ENCODE measurements at regions not wholly inside any gene's neighbourhood (a gene's known extent, or its start where the extent isn't known, plus 50 kb on each side); places are given as distances from the start of the nearest gene placed in this dataset.

DNA sequence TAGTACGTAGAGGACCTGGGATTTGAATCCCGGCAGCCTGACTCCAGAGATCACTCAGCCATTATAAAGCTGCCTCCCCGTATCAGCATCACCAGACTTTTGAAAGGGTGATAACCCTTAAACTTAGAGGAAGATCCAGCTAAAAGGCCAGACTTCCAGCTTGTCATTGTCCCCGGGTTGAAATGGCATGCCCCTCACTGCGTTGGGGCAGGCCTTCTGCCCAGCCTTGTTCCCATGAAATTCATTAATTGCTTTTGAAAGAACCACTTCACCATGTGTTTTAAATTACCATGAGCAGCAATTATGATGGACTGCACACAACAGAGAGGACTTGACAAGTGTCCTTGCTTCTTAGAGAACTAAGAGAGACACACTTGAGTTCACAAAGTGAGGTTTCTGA, 269.6 kb upstream of the CRY1 start:
- H3K9ac ChIP-seq (ENCODE audit: insufficient read depth, low read length) = no peak overlapping the region
- H3K27ac ChIP-seq (ENCODE audit: insufficient read depth, low read length) = no peak overlapping the region
- H3K4me3 ChIP-seq (replicated peaks in 1 of 4; ENCODE audit: control extremely low read depth in 1 of 4, insufficient read depth in 1 of 4, low read depth in 3 of 4, low read length in 4 of 4) = no peak overlapping the region
- no peaks in the 10 kb centered on the region for H3K9me3 ChIP-seq (ENCODE audit: control insufficient read depth, insufficient read depth, low read depth, low read length)
- TF ChIP-seq, protein P1, sequence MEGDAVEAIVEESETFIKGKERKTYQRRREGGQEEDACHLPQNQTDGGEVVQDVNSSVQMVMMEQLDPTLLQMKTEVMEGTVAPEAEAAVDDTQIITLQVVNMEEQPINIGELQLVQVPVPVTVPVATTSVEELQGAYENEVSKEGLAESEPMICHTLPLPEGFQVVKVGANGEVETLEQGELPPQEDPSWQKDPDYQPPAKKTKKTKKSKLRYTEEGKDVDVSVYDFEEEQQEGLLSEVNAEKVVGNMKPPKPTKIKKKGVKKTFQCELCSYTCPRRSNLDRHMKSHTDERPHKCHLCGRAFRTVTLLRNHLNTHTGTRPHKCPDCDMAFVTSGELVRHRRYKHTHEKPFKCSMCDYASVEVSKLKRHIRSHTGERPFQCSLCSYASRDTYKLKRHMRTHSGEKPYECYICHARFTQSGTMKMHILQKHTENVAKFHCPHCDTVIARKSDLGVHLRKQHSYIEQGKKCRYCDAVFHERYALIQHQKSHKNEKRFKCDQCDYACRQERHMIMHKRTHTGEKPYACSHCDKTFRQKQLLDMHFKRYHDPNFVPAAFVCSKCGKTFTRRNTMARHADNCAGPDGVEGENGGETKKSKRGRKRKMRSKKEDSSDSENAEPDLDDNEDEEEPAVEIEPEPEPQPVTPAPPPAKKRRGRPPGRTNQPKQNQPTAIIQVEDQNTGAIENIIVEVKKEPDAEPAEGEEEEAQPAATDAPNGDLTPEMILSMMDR (conservative IDR thresholded peaks at IDR 0.05 in 1 of 2, IDR thresholded peaks at IDR 0.05 in 1 of 2; ENCODE audit: low read depth in 1 of 2, low read length in 2 of 2) = no peak
- TF ChIP-seq EZH2 (IDR thresholded peaks at IDR 0.05; ENCODE audit: low read length, missing control alignments) = no peak
- no peaks in the 10 kb centered on the region for H3K4me1 ChIP-seq (ENCODE audit: control insufficient read depth, extremely low read depth, insufficient read depth, low read length)
- no peak overlapping the region for H3K4me2 ChIP-seq (ENCODE audit: extremely low read depth, insufficient read depth, low read length)
- no peaks in the 10 kb centered on the region for H3K36me3 ChIP-seq (ENCODE audit: control insufficient read depth, insufficient read depth, low read length)
- H3K27me3 ChIP-seq (ENCODE audit: control insufficient read depth, insufficient read depth, low read length) = no peaks in the 10 kb centered on the region
- no peak for DNase-seq (ENCODE audit: low read depth in 2 of 2)
- no peak overlapping the region for H2AFZ ChIP-seq (ENCODE audit: low read length)
- H3K79me2 ChIP-seq (ENCODE audit: control insufficient read depth, insufficient read depth, low read length) = no peaks in the 10 kb centered on the region
- H4K20me1 ChIP-seq (ENCODE audit: control insufficient read depth, extremely low read depth, insufficient read depth, low read length) = no peaks in the 10 kb centered on the region

DNA sequence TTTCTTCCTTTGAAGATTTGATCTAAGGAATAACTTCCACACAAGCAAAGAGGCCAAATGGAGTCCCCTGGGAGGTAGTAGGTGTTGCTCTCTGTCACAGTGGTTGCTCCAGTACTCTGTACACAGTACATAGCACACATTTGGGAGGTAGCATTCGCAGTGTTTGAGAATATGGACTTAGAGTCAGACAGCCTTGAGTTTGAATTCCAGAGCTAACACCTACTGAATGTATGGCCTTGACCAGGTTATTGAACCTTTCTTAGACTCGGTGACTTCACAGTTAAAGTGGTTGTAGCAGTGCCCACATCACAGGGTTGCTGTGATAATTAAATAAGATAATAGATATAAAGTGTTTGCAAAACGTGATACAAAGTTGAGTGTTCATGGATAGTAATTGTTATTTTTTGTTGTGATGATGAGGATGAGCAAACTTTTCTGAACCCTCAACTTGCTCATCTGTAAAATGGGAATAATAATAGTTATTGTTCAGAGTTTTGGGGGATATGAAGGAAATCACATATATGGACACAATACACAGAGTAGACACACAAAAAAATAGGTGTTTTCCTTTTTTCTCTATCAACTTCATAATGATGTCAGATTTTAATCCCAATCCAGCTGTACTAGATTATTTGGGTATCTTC, 271.6 kb upstream of the CRY1 start:
- Histone ChIP-seq H3K9me3 (ENCODE audit: control insufficient read depth, insufficient read depth, low read depth, low read length) (no peaks in the 10 kb centered on the region), H3K79me2 (ENCODE audit: control insufficient read depth, insufficient read depth, low read length) (no peaks in the 10 kb centered on the region), H3K27ac (ENCODE audit: insufficient read depth, low read length) (no peak overlapping the region), H4K20me1 (ENCODE audit: control insufficient read depth, extremely low read depth, insufficient read depth, low read length) (no peaks in the 10 kb centered on the region), H3K27me3 (ENCODE audit: control insufficient read depth, insufficient read depth, low read length) (no peaks in the 10 kb centered on the region), H3K9ac (ENCODE audit: insufficient read depth, low read length) (no peak overlapping the region), H3K4me1 (ENCODE audit: control insufficient read depth, extremely low read depth, insufficient read depth, low read length) (no peaks in the 10 kb centered on the region), H3K36me3 (ENCODE audit: control insufficient read depth, insufficient read depth, low read length) (no peaks in the 10 kb centered on the region), H3K4me2 (ENCODE audit: extremely low read depth, insufficient read depth, low read length) (no peak overlapping the region), H3K4me3 (replicated peaks in 1 of 4; ENCODE audit: control extremely low read depth in 1 of 4, insufficient read depth in 1 of 4, low read depth in 3 of 4, low read length in 4 of 4) (no peak overlapping the region), H2AFZ (ENCODE audit: low read length) (no peak overlapping the region)
- no peak for DNase-seq (ENCODE audit: low read depth in 2 of 2)
- no peak for TF ChIP-seq EZH2 (IDR thresholded peaks at IDR 0.05; ENCODE audit: low read length, missing control alignments)
- TF ChIP-seq, protein P1 (conservative IDR thresholded peaks at IDR 0.05 in 1 of 2, IDR thresholded peaks at IDR 0.05 in 1 of 2; ENCODE audit: low read depth in 1 of 2, low read length in 2 of 2) = no peak

DNA sequence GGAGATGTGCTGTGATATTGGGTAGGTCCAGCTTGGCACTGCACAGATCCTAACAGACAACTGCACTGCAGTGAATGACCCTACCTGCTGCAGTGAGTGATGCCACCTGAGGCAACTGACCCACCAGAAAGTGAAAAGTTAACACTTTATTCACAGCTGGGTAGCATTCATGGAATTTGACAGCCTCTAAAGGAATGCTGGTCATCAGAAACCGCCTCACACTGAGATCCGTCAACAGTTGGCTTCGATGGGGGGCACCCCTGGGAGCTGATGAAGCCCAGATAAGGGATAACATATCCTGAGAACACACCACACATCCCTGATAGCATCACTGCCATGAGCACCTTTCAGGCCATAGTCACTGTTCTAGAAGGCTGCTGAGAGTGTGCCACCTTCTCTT, 272.4 kb upstream of the CRY1 start:
- Histone ChIP-seq H3K4me2 (ENCODE audit: extremely low read depth, insufficient read depth, low read length) (no peak overlapping the region), H3K9me3 (ENCODE audit: control insufficient read depth, insufficient read depth, low read depth, low read length) (no peaks in the 10 kb centered on the region), H4K20me1 (ENCODE audit: control insufficient read depth, extremely low read depth, insufficient read depth, low read length) (no peaks in the 10 kb centered on the region), H3K79me2 (ENCODE audit: control insufficient read depth, insufficient read depth, low read length) (no peaks in the 10 kb centered on the region), H2AFZ (ENCODE audit: low read length) (no peak overlapping the region), H3K27ac (ENCODE audit: insufficient read depth, low read length) (no peak overlapping the region), H3K9ac (ENCODE audit: insufficient read depth, low read length) (no peak overlapping the region), H3K4me3 (replicated peaks in 1 of 4; ENCODE audit: control extremely low read depth in 1 of 4, insufficient read depth in 1 of 4, low read depth in 3 of 4, low read length in 4 of 4) (no peak overlapping the region), H3K27me3 (ENCODE audit: control insufficient read depth, insufficient read depth, low read length) (no peaks in the 10 kb centered on the region), H3K36me3 (ENCODE audit: control insufficient read depth, insufficient read depth, low read length) (no peaks in the 10 kb centered on the region), H3K4me1 (ENCODE audit: control insufficient read depth, extremely low read depth, insufficient read depth, low read length) (no peaks in the 10 kb centered on the region)
- DNase-seq (ENCODE audit: low read depth in 2 of 2) = no peak
- TF ChIP-seq EZH2 (IDR thresholded peaks at IDR 0.05; ENCODE audit: low read length, missing control alignments) = no peak
- TF ChIP-seq, protein P1 (conservative IDR thresholded peaks at IDR 0.05 in 1 of 2, IDR thresholded peaks at IDR 0.05 in 1 of 2; ENCODE audit: low read depth in 1 of 2, low read length in 2 of 2) = no peak

All from fibroblast of lung (primary cell).